ENCODE measurements at regions not wholly inside any gene's neighbourhood (a gene's known extent, or its start where the extent isn't known, plus 50 kb on each side); places are given as distances from the start of the nearest gene placed in this dataset.

- no peak for TF ChIP-seq YY1 (IDR thresholded peaks at IDR 0.05; ENCODE audit: low read depth)
These were observed 76.0 kb upstream of the TOX2 start for GRCh38 chr20:43838703-43839060.

GRCh38 chr20:43837856-43838702 lies 76.6 kb upstream of the TOX2 start:
- TF ChIP-seq CREB1 (IDR thresholded peaks at IDR 0.05; ENCODE audit: low read depth) (no peak), EP300 (IDR thresholded peaks at IDR 0.05; ENCODE audit: borderline replicate concordance) (no peak)

- TF ChIP-seq EGR1 (IDR thresholded peaks at IDR 0.05): no peak
- TF ChIP-seq TEAD4 (IDR thresholded peaks at IDR 0.05): no peak
- no peak for TF ChIP-seq YY1 (IDR thresholded peaks at IDR 0.05; ENCODE audit: low read depth)
- no peak for TF ChIP-seq EP300 (IDR thresholded peaks at IDR 0.05; ENCODE audit: borderline replicate concordance)
- no peak for TF ChIP-seq TAF1 (IDR thresholded peaks at IDR 0.05; ENCODE audit: low read depth)
- TF ChIP-seq CREB1 (IDR thresholded peaks at IDR 0.05; ENCODE audit: low read depth): no peak
- TF ChIP-seq CEBPB (IDR thresholded peaks at IDR 0.05): no peak
- TF ChIP-seq MAX (IDR thresholded peaks at IDR 0.05): no peak
- no peak for TF ChIP-seq TCF12 (IDR thresholded peaks at IDR 0.05; ENCODE audit: low read depth)
- TF ChIP-seq ZBTB7A (IDR thresholded peaks at IDR 0.05; ENCODE audit: low read depth): no peak
- TF ChIP-seq FOXM1 (IDR thresholded peaks at IDR 0.05; ENCODE audit: borderline replicate concordance, low read depth): no peak
- no peak for TF ChIP-seq USF1 (IDR thresholded peaks at IDR 0.05)
- no peak for TF ChIP-seq RAD21 (IDR thresholded peaks at IDR 0.05; ENCODE audit: low read depth)
- TF ChIP-seq NFIC (IDR thresholded peaks at IDR 0.05): no peak
- TF ChIP-seq REST (IDR thresholded peaks at IDR 0.05; ENCODE audit: low read depth): no peak
These were observed 77.9 kb upstream of the TOX2 start for GRCh38 chr20:43836790-43837189.

GRCh38 chr20:43835944-43836508 lies 78.6 kb upstream of the TOX2 start:
- TF ChIP-seq REST (IDR thresholded peaks at IDR 0.05; ENCODE audit: low read depth): no peak
- TF ChIP-seq CEBPB (IDR thresholded peaks at IDR 0.05): no peak
- no peak for TF ChIP-seq USF1 (IDR thresholded peaks at IDR 0.05)
- no peak for TF ChIP-seq RAD21 (IDR thresholded peaks at IDR 0.05; ENCODE audit: low read depth)
- no peak for TF ChIP-seq TCF12 (IDR thresholded peaks at IDR 0.05; ENCODE audit: low read depth)
- TF ChIP-seq EP300 (IDR thresholded peaks at IDR 0.05; ENCODE audit: borderline replicate concordance): no peak
- TF ChIP-seq ZBTB7A (IDR thresholded peaks at IDR 0.05; ENCODE audit: low read depth): no peak
- TF ChIP-seq EGR1 (IDR thresholded peaks at IDR 0.05): no peak
- no peak for TF ChIP-seq TAF1 (IDR thresholded peaks at IDR 0.05; ENCODE audit: low read depth)
- TF ChIP-seq YY1 (IDR thresholded peaks at IDR 0.05; ENCODE audit: low read depth): no peak
- no peak for TF ChIP-seq FOXM1 (IDR thresholded peaks at IDR 0.05; ENCODE audit: borderline replicate concordance, low read depth)
- no peak for TF ChIP-seq TEAD4 (IDR thresholded peaks at IDR 0.05)
- TF ChIP-seq NFIC (IDR thresholded peaks at IDR 0.05): no peak
- TF ChIP-seq MAX (IDR thresholded peaks at IDR 0.05): no peak
- TF ChIP-seq CREB1 (IDR thresholded peaks at IDR 0.05; ENCODE audit: low read depth): no peak

- TF ChIP-seq CREB1 (IDR thresholded peaks at IDR 0.05; ENCODE audit: low read depth) (no peak), TEAD4 (IDR thresholded peaks at IDR 0.05) (no peak), USF1 (IDR thresholded peaks at IDR 0.05) (no peak)
These were observed 80.9 kb upstream of the TOX2 start for GRCh38 chr20:43833511-43834395.
